IMR-90 (cell line): ENCODE measurements at regions not wholly inside any gene's neighbourhood (a gene's known extent, or its start where the extent isn't known, plus 50 kb on each side); places are given as distances from the start of the nearest gene placed in this dataset.

Experiments used
- ATAC-seq: fragments of 200-7000 bp; cut with Tn5 transposase; 2 replicates; pipeline ENCODE4 v1.9.1; 2020; ENCODE audit warnings: low read depth, mild to moderate bottlenecking, moderate library complexity
- BruUV-seq: library from RNA; stranded (reverse); fragments of 400-500 nt; replicated peaks from 2 replicates; lab custom pipeline; 2021; lab: Mats Ljungman, UMichigan
- CTCF ChIA-PET: fragments of 300-600 bp; formaldehyde crosslinking; extraction: SDS; loops from one replicate; lab custom pipeline; 2021; ENCODE audit warnings: antibody characterized with exemption; lab: Yijun Ruan, JAX
- POLR2A ChIA-PET: fragments of 300-600 bp; sonication (Branson Sonifier 250); formaldehyde crosslinking; loops from one replicate; lab custom pipeline; 2022; ENCODE audit warnings: antibody characterized with exemption; ENCODE audit not compliant: unreplicated experiment; lab: Charles Lee
- DNase-seq: peaks from one replicate; pipeline ENCODE4 v3.0.0; 2013
- H2AFZ ChIP-seq: replicated peaks from 2 replicates; pipeline ENCODE3; 2013; ENCODE audit warnings: low read length, mild to moderate bottlenecking; ENCODE audit not compliant: poor library complexity
- H2AK5ac ChIP-seq: 2 replicates; pipeline ENCODE4 v1.6.1; 2013; ENCODE audit warnings: low read depth, low read length, inconsistent platforms
- H2AK9ac ChIP-seq: replicated peaks from 2 replicates; pipeline ENCODE3; 2013; ENCODE audit warnings: mild to moderate bottlenecking, low read depth, low read length, moderate library complexity; ENCODE audit not compliant: poor library complexity
- H2BK120ac ChIP-seq: 2 replicates; pipeline ENCODE4 v1.6.1; 2013; ENCODE audit warnings: low read depth, low read length, inconsistent platforms
- H2BK15ac ChIP-seq: 3 replicates; pipeline ENCODE4 v1.6.1; 2013; ENCODE audit warnings: low read depth, low read length, inconsistent platforms
- H2BK20ac ChIP-seq: 2 replicates; pipeline ENCODE4 v1.6.1; 2013; ENCODE audit warnings: low read depth, mild to moderate bottlenecking, inconsistent platforms, low read length, moderate library complexity
- H2BK5ac ChIP-seq: 2 replicates; pipeline ENCODE4 v1.6.1; 2013; ENCODE audit warnings: mild to moderate bottlenecking, low read depth, low read length, inconsistent platforms; ENCODE audit not compliant: poor library complexity, severe bottlenecking
- H3K14ac ChIP-seq: replicated peaks from 2 replicates; pipeline ENCODE4 v1.6.1; 2013; ENCODE audit warnings: low read depth, low read length, inconsistent platforms
- H3K18ac ChIP-seq: 2 replicates; pipeline ENCODE4 v1.6.1; 2013; ENCODE audit warnings: low read depth, low read length, control low read depth
- H3K23ac ChIP-seq: 2 replicates; pipeline ENCODE4 v1.6.1; 2013; ENCODE audit warnings: low read depth, low read length, inconsistent platforms
- H3K27ac ChIP-seq: 2 replicates; pipeline ENCODE4 v1.5.1; 2013; ENCODE audit warnings: mild to moderate bottlenecking, control low read depth, low read length; ENCODE audit not compliant: insufficient read depth
- H3K27me3 ChIP-seq: 2 replicates; pipeline ENCODE4 v1.6.1; 2013; ENCODE audit warnings: low read length; ENCODE audit not compliant: control insufficient read depth, insufficient read depth
- H3K36me3 ChIP-seq: 2 replicates; pipeline ENCODE4 v1.6.1; 2013; ENCODE audit warnings: low read length, mixed read lengths; ENCODE audit not compliant: control insufficient read depth, insufficient read depth
- H3K4ac ChIP-seq: 2 replicates; pipeline ENCODE4 v1.6.1; 2013; ENCODE audit warnings: low read depth, low read length, inconsistent platforms
- H3K4me1 ChIP-seq: 2 replicates; pipeline ENCODE4 v1.6.1; 2013; ENCODE audit warnings: low read length, mixed read lengths; ENCODE audit not compliant: control insufficient read depth, insufficient read depth
- H3K4me2 ChIP-seq: 2 replicates; pipeline ENCODE4 v1.6.1; 2013; ENCODE audit warnings: low read depth, mild to moderate bottlenecking, control low read depth, low read length, moderate library complexity
- H3K4me3 ChIP-seq: 2 replicates; pipeline ENCODE4 v1.5.1; 2013; ENCODE audit warnings: low read depth, mild to moderate bottlenecking, control low read depth, low read length, moderate library complexity; ENCODE audit not compliant: insufficient read depth
- H3K56ac ChIP-seq: 2 replicates; pipeline ENCODE4 v1.6.1; 2013; ENCODE audit warnings: low read length, inconsistent platforms; ENCODE audit not compliant: insufficient read depth; ENCODE audit errors: extremely low read depth
- H3K79me1 ChIP-seq, 2 experiments: 2 replicates each; pipeline ENCODE4 v1.6.1; 2013; ENCODE audit warnings: low read length in 2 of 2, inconsistent platforms in 1 of 2, low read depth in 1 of 2
- H3K9ac ChIP-seq: 2 replicates; pipeline ENCODE4 v1.6.1; 2013; ENCODE audit warnings: low read depth, low read length, control low read depth
- H3K9me1 ChIP-seq: 2 replicates; pipeline ENCODE4 v1.6.1; 2013; ENCODE audit warnings: low read length, inconsistent platforms; ENCODE audit not compliant: insufficient read depth
- H3K9me3 ChIP-seq: 2 replicates; pipeline ENCODE4 v1.6.1; 2013; ENCODE audit warnings: low read length; ENCODE audit not compliant: control insufficient read depth, insufficient read depth
- H4K20me1 ChIP-seq: 2 replicates; pipeline ENCODE4 v1.6.1; 2013; ENCODE audit warnings: low read length, inconsistent platforms; ENCODE audit not compliant: insufficient read depth
- H4K5ac ChIP-seq: 2 replicates; pipeline ENCODE4 v1.6.1; 2013; ENCODE audit warnings: mild to moderate bottlenecking, low read depth, low read length, control low read depth
- H4K8ac ChIP-seq, 2 experiments: 2 replicates each; pipeline ENCODE4 v1.6.1; 2013; ENCODE audit warnings: low read depth in 2 of 2, low read length in 2 of 2, control low read depth in 1 of 2, inconsistent platforms in 1 of 2
- H4K91ac ChIP-seq: 2 replicates; pipeline ENCODE4 v1.6.1; 2013; ENCODE audit warnings: low read depth, low read length, inconsistent platforms; ENCODE audit not compliant: insufficient read depth
- CEBPB ChIP-seq: IDR thresholded peaks from 2 replicates; pipeline ENCODE4 v1.6.1; 2012; ENCODE audit warnings: low read depth, low read length, improper control_type of control experiment
- ELK1 ChIP-seq: fragments of 150-350 bp; IDR thresholded peaks from 2 replicates; pipeline ENCODE4 v1.6.1; 2016; ENCODE audit warnings: low read depth, mild to moderate bottlenecking, low read length, moderate library complexity, borderline replicate concordance
- FOS ChIP-seq: fragments of 150-350 bp; IDR thresholded peaks from 2 replicates; pipeline ENCODE4 v1.6.1; 2016; ENCODE audit warnings: low read depth, low read length
- MAFK ChIP-seq: IDR thresholded peaks from 2 replicates; pipeline ENCODE4 v1.6.1; 2012; ENCODE audit warnings: low read depth, low read length, improper control_type of control experiment
- RAD21 ChIP-seq: IDR thresholded peaks from 2 replicates; pipeline ENCODE4 v1.6.1; 2012; ENCODE audit warnings: low read length, improper control_type of control experiment
- WGBS, 2 experiments: methylation state at CpG; one replicate each; pipeline versions ENCODE4 v1.1.5 to v1.1.7; 2013; ENCODE audit warnings: missing lambda C conversion rate in 2 of 2; ENCODE audit not compliant: insufficient read length in 1 of 2; ENCODE audit errors: extremely low coverage in 2 of 2; 5-methylcytosine and 5-hydroxymethylcytosine counted together
- dilution Hi-C: fragments of 300-500 bp; cut with HindIII; formaldehyde crosslinking; loops from one replicate; pipeline ENCODE4 v1.14.3; 2018; ENCODE audit warnings: low sequenced_read_pairs; ENCODE audit not compliant: unreplicated experiment
- in situ Hi-C: fragments of 300-500 bp; cut with MboI; formaldehyde crosslinking; loops from 3 replicates; pipeline ENCODE4 v1.14.3; 2019; ENCODE audit warnings: low sequenced_read_pairs, inconsistent platforms, mixed read lengths
- intact Hi-C: fragments of 100-400 bp; cut with micrococcal nuclease; formaldehyde crosslinking; loops from 2 replicates; pipeline ENCODE4 v1.10.0; 2022

GRCh38 chr14:83483063-83483462, 1949.4 kb upstream of the SEL1L start:
- no peak overlapping the region for H3K4me3 ChIP-seq
- H3K23ac ChIP-seq, result no peak overlapping the region
- no peak overlapping the region for H2AFZ ChIP-seq
- dilution Hi-C loops, result no loop called here
- in situ Hi-C loops, result no loop called here
- peak overlapping the region; percentile 1 for H2BK5ac ChIP-seq
- H3K4me1 ChIP-seq, result 0 out of 2 replicates have a peak, but pooled peaks cover 1% of the 10 kb centered on the region
- no peaks in the 10 kb centered on the region for H3K27me3 ChIP-seq
- TF ChIP-seq MAFK (peak; percentile 66), CEBPB (no peak), ELK1 (no peak), FOS (no peak), RAD21 (no peak)
- no peak overlapping the region for H3K4ac ChIP-seq
- no peak overlapping the region for H2BK15ac ChIP-seq
- no peak overlapping the region for H3K14ac ChIP-seq
- H3K9me1 ChIP-seq, result no peaks in the 10 kb centered on the region
- H3K56ac ChIP-seq, result no peak overlapping the region
- no peak overlapping the region for H4K91ac ChIP-seq
- H4K5ac ChIP-seq, result no peak overlapping the region
- no peak overlapping the region for H2AK9ac ChIP-seq
- H4K8ac ChIP-seq, result no peak overlapping the region
- H2BK20ac ChIP-seq, result no peak overlapping the region
- ATAC-seq (peak; percentile 92), DNase-seq (peak; percentile 79)
- no peak overlapping the region; the same call in 1 of the 2 replicates for H3K18ac ChIP-seq
- peak overlapping the region; percentile 26; the same call in 1 of the 2 replicates for H3K4me2 ChIP-seq
- WGBS, 2 experiments, result no CpG with 5 or more reads among the region's 1 CpG
- no peak overlapping the region for H3K9ac ChIP-seq
- no peak overlapping the region for H2BK120ac ChIP-seq
- ChIA-PET CTCF (no interaction called here), POLR2A (no interaction called here)
- no TSS peak for BruUV-seq
- no peak overlapping the region for H2AK5ac ChIP-seq
- no peaks in the 10 kb centered on the region for H3K36me3 ChIP-seq
- no peaks in the 10 kb centered on the region for H4K20me1 ChIP-seq
- H3K79me1 ChIP-seq, result no peaks in the 10 kb centered on the region
- no peak overlapping the region for H3K27ac ChIP-seq
- intact Hi-C loops, result loop anchor here (10.0 kb wide), 1 partner anchor 432 kb away; no protein-coding TSS in a partner anchor
- no peaks in the 10 kb centered on the region for H3K9me3 ChIP-seq
